Skin of body (tissue), 1 donor: ENCODE measurements at regions not wholly inside any gene's neighbourhood (a gene's known extent, or its start where the extent isn't known, plus 50 kb on each side); places are given as distances from the start of the nearest gene placed in this dataset.

Source experiments
- DNase-seq: peaks from one replicate; lab custom pipeline; 2025; lab: John Stamatoyannopoulos, UW

DNA sequence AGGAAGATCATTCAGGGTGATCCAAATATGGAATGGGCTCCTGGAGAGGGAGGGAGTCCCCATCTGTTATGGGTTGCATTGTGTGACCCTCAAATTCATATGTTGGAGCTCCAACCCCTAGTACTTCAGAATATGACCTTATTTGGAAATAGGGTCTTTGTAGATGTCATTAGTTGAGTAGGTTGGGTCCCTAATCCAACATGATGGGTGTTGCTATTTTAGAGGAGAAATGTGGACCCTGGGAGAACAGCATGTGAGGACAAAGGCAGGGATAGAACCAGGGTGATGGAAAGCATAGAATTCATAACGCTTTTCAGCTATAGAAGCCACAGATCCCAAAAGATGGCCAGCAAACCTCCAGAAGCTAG is 91.5 kb upstream of the SMNDC1 start:
- DNase-seq = no peak

DNA sequence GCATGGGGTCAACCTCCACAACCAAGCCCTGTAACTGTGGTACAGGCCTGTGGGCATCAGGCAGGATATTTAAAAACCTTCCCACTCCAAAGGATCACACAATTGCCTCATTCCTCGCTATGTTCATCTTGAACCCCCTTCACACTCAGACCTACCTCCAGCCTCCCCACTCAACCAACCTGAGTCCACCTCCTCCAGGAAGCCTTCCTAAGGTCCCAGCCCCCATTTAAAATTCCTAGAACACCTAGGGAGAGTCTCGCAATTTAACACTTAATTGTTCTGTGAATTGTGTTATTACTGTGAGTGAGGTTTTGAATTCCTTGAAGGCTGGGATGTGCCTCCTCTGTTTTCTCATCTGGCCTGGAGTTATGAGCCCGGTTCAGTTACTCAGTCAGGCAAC is 93.1 kb upstream of the SMNDC1 start:
- no peak for DNase-seq

GRCh38 chr10:110398419-110399105 is 93.8 kb upstream of the SMNDC1 start:
- DNase-seq = peak; percentile 49

DNA sequence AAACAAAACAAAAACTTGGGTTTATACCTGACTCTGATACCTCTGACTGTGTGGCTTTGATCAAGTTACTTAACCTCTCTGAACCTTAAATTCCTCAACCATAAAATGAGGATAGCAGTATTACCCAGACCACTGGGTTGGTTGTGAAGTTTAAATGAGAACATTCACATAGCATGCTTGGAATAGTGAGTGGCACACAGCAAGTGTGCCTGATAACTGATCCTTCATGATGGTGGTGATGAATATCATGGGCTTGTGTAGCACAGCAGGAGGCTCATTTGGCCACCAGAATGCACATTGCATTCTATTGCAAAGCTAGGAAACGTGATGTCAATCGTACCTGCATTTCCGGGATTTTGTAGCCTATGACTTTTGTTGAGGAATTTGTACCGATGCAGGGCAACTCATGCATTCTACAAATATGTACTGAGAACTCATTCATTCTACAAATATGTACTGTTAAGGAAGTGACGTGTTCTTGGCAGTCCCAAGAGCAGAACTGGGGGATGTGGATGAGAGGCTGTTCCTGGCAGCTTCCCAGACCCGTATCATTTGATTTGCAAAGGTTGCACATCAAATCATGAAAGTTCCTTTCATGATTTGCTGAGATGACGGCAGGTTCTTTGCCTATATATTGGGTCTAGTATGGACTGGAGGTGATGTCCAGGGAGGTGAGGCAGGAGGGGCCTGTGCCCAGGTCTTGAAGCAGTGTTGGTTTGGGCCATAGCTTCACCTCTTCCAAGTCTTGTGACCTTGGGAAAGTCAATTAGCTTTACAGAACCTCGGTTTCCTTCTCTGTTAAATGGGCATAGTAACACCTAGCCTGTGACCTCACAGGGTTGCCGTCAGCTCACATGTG is 94.6 kb upstream of the SMNDC1 start:
- peak; percentile 53 for DNase-seq

DNA sequence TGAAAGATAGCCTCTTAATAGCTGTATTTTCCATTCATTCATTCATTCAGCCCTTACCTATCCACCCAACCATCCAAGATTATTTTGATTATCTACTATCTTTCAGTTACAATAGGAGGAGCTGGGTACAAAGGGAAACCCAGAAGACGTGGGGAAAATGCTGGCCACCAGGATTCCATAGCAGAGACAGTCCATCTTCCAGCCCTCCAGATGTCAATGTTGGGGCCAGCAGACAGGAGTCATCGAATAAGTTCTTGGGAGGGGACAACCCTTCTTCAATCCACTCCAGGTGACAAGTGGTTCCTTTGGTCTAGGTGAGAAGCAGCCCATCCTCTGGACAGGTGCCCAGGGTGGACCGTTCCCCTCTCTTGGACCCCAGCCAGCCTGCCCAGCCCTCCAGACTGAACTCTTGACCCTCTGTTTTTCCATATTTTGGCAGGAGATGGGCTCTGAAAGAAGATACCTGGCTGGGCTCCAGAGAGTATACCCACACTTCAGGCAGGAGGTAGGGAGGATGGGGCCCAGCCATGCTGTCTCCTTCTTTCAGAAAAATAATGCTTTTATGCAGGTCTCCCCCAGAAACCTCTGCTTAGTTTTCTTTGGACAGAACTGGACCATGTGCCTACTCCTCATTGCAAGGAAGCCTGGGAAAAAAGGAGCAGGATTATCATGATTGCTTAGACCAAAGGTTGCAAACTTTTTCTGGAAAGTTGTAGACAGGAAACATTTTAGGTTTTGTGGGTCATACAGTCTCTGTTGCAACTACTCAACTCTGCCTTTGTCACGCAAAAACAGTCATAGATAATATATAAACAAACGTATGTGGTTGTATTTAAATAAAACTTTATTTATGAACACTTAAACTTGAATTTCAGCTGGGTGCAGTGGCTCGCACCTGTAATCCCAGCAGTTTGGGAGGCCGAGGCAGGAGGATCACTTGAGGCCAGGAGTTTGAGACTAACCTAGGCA is 95.5 kb upstream of the SMNDC1 start:
- DNase-seq = no peak

DNA sequence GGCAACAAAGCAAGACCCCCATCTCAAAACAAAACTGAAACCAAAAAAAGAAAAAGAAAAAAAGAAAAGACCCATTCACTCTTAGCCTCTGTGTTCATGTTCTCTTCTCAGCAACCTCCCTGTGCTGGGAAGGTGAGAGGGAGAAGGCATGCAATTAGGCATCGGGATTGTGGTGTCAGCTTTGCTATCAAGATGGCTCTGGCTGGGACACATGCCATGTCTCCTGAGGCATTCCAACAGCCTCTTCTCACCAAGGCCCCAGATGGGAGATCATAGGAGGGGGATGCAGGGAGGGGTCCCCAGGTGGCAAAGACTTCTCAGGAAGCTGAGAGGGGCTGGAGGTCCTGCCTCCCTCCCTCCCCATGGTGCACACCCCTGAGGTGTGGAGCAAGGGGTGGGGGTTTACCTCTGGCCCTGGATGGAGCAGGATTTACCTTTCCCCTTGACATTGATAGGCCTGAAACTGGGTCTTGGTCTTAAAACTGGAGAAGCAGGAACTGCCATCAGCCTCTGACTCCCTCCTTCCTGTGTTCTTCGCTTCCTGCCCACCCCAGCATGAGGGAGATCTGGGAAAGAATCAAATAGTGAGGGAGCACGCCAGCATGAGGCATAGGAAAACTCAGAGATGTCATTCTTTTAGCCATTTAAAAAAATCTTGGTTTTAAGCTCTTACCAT is 96.2 kb upstream of the DUSP5 start:
- DNase-seq = no peak

- DNase-seq = no peak
Measured at GRCh38 chr10:110402077-110402416, 95.7 kb upstream of the DUSP5 start.

DNA sequence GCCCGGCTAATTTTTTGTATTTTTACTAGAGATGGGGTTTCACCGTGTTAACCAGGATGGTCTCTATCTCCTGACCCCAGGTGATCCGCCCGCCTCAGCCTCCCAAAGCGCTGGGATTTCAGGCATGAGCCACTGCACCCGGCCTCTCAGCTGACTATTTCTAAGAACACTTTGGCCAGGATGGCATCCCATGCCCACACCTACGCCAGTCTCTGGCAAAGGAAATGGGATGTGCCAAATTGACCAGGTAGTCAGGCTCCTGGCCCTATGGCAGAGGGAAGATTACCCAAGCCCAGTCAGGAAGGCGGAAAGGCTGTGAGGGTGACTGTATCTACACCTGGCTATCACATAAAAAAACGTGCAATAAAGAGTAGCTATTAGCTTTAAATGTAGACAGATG is 94.1 kb upstream of the DUSP5 start:
- DNase-seq = no peak

DNA sequence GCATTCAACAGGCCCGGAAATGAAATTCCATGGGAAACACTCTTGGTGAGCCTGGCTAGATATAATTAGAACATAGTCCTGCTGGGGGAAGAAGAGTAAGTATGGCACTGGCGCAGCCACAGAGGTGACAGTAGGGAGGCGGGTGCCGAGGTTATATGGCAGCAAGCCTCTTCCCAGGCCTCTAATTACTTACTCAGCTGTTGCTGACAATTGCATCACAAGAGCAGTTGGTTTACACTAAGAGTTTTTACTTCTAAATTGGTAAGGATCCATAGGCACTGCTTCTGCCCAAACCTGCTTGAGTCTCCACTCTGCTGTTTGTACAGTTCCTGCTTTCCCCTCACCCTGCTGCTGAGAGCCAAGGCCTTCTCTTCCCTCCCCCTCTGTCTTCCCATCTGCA is 93.3 kb upstream of the DUSP5 start:
- DNase-seq = no peak

GRCh38 chr10:110404825-110405224 is 92.9 kb upstream of the DUSP5 start:
- DNase-seq = no peak

- no peak for DNase-seq
Measured at GRCh38 chr10:110405380-110405779, 92.3 kb upstream of the DUSP5 start.

- no peak for DNase-seq
Measured at GRCh38 chr10:110407301-110408170, 90.2 kb upstream of the DUSP5 start.

DNA sequence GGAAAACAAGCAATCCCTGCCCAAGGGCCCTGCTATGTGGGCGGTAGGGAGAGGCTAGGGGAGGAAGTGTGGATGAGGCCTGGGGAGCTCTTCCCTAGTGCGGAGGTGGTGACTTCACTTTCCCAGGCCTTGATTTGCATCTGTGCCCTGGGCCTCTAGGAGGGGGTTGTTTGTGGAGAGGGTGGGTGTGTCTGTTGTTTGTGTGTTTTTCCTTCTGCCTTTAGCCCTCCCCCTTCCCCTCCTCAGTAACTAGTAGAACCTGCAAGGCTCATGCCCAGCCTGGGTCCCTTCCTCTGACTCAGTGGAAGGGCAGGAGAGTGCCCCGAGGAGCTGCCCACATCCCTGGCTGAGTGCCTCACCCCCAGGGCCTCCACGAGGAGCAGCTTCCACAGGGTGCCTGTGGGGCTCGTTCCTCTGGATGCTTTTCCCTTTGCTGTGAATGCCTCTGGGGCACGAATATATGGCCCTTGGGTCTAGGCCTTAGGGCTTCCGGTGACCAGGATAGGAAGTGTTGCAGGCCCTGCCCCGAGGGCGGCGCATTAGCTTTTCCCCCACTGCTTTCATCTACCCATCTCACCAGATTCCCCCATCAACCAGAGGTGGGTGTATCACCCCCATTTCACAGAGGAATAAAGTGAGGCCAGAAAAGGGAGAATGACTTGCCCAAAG is 89.4 kb upstream of the DUSP5 start:
- DNase-seq = no peak

GRCh38 chr10:110408943-110409342 is 88.8 kb upstream of the DUSP5 start:
- DNase-seq = no peak

- DNase-seq = no peak
Measured at GRCh38 chr10:110409488-110409887, 88.2 kb upstream of the DUSP5 start.

DNA sequence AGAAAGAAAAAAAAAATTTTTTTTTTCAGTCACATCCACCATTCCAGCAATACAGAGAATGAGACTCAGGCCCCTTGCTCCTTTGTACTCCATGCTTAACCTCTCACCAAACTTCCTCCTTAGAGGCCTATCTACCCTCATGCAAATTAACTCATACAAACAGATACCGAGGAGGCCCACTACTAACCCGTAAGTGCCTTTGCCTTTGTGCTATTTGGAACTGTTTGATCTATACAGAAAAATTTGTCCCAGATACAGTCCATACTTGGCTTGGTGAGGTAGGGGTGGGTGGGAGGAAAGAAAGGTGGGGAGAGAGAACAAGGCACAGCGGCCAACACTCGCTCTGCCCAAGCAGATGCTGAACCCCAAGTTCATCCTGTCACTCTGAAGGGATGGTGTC is 87.8 kb upstream of the DUSP5 start:
- DNase-seq = no peak

DNA sequence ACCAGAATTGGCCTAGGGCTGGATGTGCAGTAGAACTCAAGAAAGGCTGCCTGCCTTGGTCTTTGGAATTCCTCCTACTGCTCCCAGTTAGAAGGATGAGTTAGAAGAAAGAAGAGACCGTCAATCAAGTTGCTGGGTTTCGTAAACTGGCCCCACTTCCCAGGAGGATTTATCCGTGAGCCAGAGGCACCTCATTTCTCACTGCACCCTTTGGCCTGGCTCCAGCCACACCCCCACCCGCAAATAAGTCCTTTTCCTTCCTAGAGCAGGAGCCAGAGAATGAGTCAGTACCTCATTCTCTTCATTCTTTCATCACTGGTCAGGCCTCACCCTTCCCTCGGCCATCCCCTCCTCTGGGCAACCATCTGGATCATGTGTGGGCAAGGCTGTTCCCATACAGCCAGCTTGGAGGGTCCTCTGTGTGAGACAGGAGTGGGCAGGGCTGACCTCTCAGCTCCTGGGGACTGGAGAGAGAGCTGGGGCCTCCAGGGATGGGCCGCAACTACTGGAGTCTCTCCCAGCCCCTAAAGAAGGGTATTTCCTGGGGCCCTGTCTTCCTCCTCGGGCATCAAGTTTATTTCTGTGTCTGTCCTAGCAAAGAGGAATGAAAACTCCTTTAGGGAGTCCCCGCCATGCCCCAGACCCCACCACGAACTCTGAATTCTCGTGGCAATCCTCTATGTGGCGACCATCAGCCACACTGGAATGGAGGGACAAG is 87.2 kb upstream of the DUSP5 start:
- no peak for DNase-seq

DNA sequence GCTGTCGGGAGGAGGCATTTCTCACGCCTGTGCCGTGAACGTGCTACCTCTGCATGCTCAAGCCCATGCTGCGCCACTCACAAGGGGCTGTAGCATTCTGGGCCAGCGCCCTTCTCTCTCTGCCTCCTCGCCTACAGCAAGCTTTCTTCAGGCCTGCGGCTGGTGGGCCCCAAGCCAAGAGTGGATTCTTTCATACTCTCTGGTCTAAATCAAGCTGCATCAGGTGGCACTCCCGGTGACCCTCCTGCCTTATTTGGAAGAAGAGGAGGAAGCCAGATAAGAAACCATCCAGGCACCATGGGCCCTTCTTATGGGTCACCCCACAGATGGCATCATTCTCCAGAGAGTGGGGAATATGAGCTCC is 86.7 kb upstream of the DUSP5 start:
- DNase-seq = no peak

DNA sequence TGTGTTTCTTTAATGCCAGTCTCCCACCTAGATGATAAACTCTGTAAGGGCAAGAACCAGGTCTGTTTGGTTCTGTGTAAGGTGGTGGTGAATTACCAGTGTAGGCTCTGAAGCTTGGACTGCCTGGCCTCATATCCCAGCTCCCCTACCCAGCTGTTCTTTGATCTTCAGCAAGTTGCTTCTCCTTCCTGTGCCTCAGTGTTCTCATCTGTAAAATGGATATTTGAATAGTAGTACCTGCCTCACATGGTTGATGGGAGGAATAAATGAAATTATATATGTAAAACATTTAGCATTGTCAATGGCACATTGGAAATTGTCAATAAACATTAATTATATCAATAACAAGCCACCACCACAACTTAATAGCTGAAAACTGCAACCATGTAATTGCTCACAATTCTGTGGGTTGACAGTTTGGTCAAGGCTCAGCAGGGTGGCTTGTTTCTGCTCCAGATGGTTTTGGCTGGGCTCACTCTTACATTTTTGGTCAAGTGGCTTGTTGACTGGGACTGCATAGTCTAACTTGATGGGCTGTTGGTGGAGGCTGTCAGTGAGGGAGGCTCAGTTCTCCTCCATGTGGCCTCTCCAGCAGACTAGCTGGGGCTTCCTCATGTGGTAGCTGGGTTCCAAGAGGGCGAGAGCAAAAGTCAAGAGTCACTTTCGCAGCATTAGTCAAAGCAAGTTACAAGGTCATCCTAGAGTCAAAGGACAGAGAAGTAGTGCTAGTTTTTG is 84.5 kb upstream of the DUSP5 start:
- no peak for DNase-seq
